ENCODE measurements at regions not wholly inside any gene's neighbourhood (a gene's known extent, or its start where the extent isn't known, plus 50 kb on each side); places are given as distances from the start of the nearest gene placed in this dataset.

- TF ChIP-seq POLR2A (IDR thresholded peaks at IDR 0.05; ENCODE audit: borderline replicate concordance, extremely low read depth, insufficient read depth, insufficient read length) (no peak), SRF (IDR thresholded peaks at IDR 0.05; ENCODE audit: low read depth) (no peak), ATF3 (IDR thresholded peaks at IDR 0.05) (no peak), ZFX (IDR thresholded peaks at IDR 0.05) (no peak), EZH2phosphoT487 (IDR thresholded peaks at IDR 0.05; ENCODE audit: borderline replicate concordance) (no peak)
Observed at GRCh38 chr10:44715136-44715535, 196.0 kb upstream of the TMEM72 start.

GRCh38 chr10:44716470-44717015 lies 194.6 kb upstream of the TMEM72 start:
- DNase-seq (ENCODE audit: low read depth, low spot score) (no peak), ATAC-seq (no peak)
- POLR2A ChIA-PET = no interaction called here
- H2AFZ ChIP-seq (ENCODE audit: low read depth, low read length, poor library complexity, severe bottlenecking) = no peak overlapping the region
- H3K4me2 ChIP-seq (ENCODE audit: low read length) = no peak overlapping the region
- peaks cover 27% of the 10 kb centered on the region for H3K27me3 ChIP-seq (ENCODE audit: insufficient read depth, low read length)
- no peaks in the 10 kb centered on the region for H3K4me1 ChIP-seq (ENCODE audit: control insufficient read depth in 1 of 2, insufficient read depth in 2 of 2, low read length in 2 of 2)
- intact Hi-C loops (cut with micrococcal nuclease) = no loop called here
- H3K4me3 ChIP-seq (replicated peaks in 1 of 2; ENCODE audit: low read depth in 1 of 2, low read length in 2 of 2) = no peak overlapping the region
- H3K27ac ChIP-seq (ENCODE audit: low read depth, low read length) = no peak overlapping the region
- H3K79me2 ChIP-seq (ENCODE audit: insufficient read depth, low read length) = no peaks in the 10 kb centered on the region
- RAD21 ChIA-PET (ENCODE audit: low non-redundant PET in 1 of 2, low total read pairs in 2 of 2, uncharacterized antibody in 2 of 2, unreplicated experiment in 2 of 2) = no interaction called here
- no peaks in the 10 kb centered on the region for H3K9me2 ChIP-seq (ENCODE audit: insufficient read depth)
- BruUV-seq (replicated peaks) = no TSS peak
- no peak overlapping the region for H3K9ac ChIP-seq (ENCODE audit: low read length)
- no peaks in the 10 kb centered on the region for H3K36me3 ChIP-seq (ENCODE audit: control insufficient read depth in 1 of 2, insufficient read depth in 2 of 2, low read length in 2 of 2)
- CTCF ChIA-PET = no interaction called here
- no peaks in the 10 kb centered on the region for H3K9me3 ChIP-seq (ENCODE audit: control insufficient read depth in 1 of 2, insufficient read depth in 1 of 2, low read depth in 1 of 2, low read length in 2 of 2)
- no peaks in the 10 kb centered on the region; the same call in 1 of the 2 replicates for H4K20me1 ChIP-seq (ENCODE audit: insufficient read depth)
- TF ChIP-seq EZH2phosphoT487 (IDR thresholded peaks at IDR 0.05; ENCODE audit: borderline replicate concordance) (no peak), TCF7L2 (IDR thresholded peaks at IDR 0.05; ENCODE audit: borderline replicate concordance, extremely low read depth, insufficient read depth, insufficient read length) (no peak), SIN3A (IDR thresholded peaks at IDR 0.05; ENCODE audit: low read depth) (no peak), REST (IDR thresholded peaks at IDR 0.05; ENCODE audit: low read depth) (no peak), ZFX (IDR thresholded peaks at IDR 0.05) (no peak), FOSL1 (IDR thresholded peaks at IDR 0.05; ENCODE audit: low read depth) (no peak), POLR2A (IDR thresholded peaks at IDR 0.05; ENCODE audit: borderline replicate concordance, extremely low read depth, insufficient read depth, insufficient read length) (no peak), CTCF (IDR thresholded peaks at IDR 0.05 in 2 of 3, conservative IDR thresholded peaks at IDR 0.05 in 1 of 3; ENCODE audit: borderline replicate concordance in 1 of 3, insufficient read depth in 1 of 3, low read depth in 2 of 3, low read length in 2 of 3) (no peak), MAX (IDR thresholded peaks at IDR 0.05) (no peak), CEBPB (IDR thresholded peaks at IDR 0.05; ENCODE audit: low read depth) (no peak)

More at GRCh38 chr10:44715136-44715535, 196.0 kb upstream of the TMEM72 start:
- Histone ChIP-seq H2AFZ (ENCODE audit: low read depth, low read length, poor library complexity, severe bottlenecking) (no peak overlapping the region), H3K9ac (ENCODE audit: low read length) (no peak overlapping the region), H3K27ac (ENCODE audit: low read depth, low read length) (no peak overlapping the region), H3K27me3 (ENCODE audit: insufficient read depth, low read length) (peaks cover 27% of the 10 kb centered on the region), H3K36me3 (ENCODE audit: control insufficient read depth in 1 of 2, insufficient read depth in 2 of 2, low read length in 2 of 2) (no peaks in the 10 kb centered on the region), H3K4me3 (replicated peaks in 1 of 2; ENCODE audit: low read depth in 1 of 2, low read length in 2 of 2) (no peak overlapping the region), H3K4me2 (ENCODE audit: low read length) (no peak overlapping the region), H3K9me3 (ENCODE audit: control insufficient read depth in 1 of 2, insufficient read depth in 1 of 2, low read depth in 1 of 2, low read length in 2 of 2) (no peaks in the 10 kb centered on the region), H3K4me1 (ENCODE audit: control insufficient read depth in 1 of 2, insufficient read depth in 2 of 2, low read length in 2 of 2) (no peaks in the 10 kb centered on the region), H4K20me1 (ENCODE audit: insufficient read depth) (no peaks in the 10 kb centered on the region; the same call in 1 of the 2 replicates), H3K79me2 (ENCODE audit: insufficient read depth, low read length) (no peaks in the 10 kb centered on the region), H3K9me2 (ENCODE audit: insufficient read depth) (no peaks in the 10 kb centered on the region)
- DNase-seq (ENCODE audit: low read depth, low spot score) (no peak), ATAC-seq (no peak)
- ChIA-PET CTCF (no interaction called here), RAD21 (ENCODE audit: low non-redundant PET in 1 of 2, low total read pairs in 2 of 2, uncharacterized antibody in 2 of 2, unreplicated experiment in 2 of 2) (no interaction called here), POLR2A (no interaction called here)
- no TSS peak for BruUV-seq (replicated peaks)
- intact Hi-C loops (cut with micrococcal nuclease) = no loop called here

All from HCT116 (cell line).